Suppressor macrophage treated with lipopolysaccharide for 4 hours (primary cell): ENCODE measurements at regions not wholly inside any gene's neighbourhood (a gene's known extent, or its start where the extent isn't known, plus 50 kb on each side); places are given as distances from the start of the nearest gene placed in this dataset.
"Not testable (repeated sequence)": the region's sequence is repeated elsewhere in the genome, so short reads cannot be mapped to it uniquely, and the experiment has no call there.

Source experiments
- DNase-seq: peaks from one replicate; pipeline ENCODE4 v3.0.0-alpha.2; 2020

- DNase-seq: no peak
Observed at GRCh38 chr19:5257155-5258045, 83.2 kb downstream of the PTPRS start.

- no peak for DNase-seq
Observed at GRCh38 chr19:5255602-5256231, 84.9 kb downstream of the PTPRS start.

- no peak for DNase-seq
Observed at GRCh38 chr19:5254944-5255343, 85.7 kb downstream of the PTPRS start.

GRCh38 chr19:5254543-5254942, 86.1 kb downstream of the PTPRS start:
- no peak for DNase-seq

- DNase-seq: no peak
Observed at GRCh38 chr19:5253406-5254110, 87.1 kb downstream of the PTPRS start.

- no peak for DNase-seq
Observed at GRCh38 chr19:5251096-5252065, 89.2 kb downstream of the PTPRS start.

GRCh38 chr19:5250127-5250659, 90.4 kb downstream of the PTPRS start:
- no peak for DNase-seq

GRCh38 chr19:5249526-5249925, 91.1 kb downstream of the PTPRS start:
- DNase-seq: no peak

GRCh38 chr19:5247957-5248705, 92.5 kb downstream of the PTPRS start:
- DNase-seq: no peak

- no peak for DNase-seq
Observed at GRCh38 chr19:5246554-5247155, 94.0 kb downstream of the PTPRS start.

- DNase-seq: no peak
Observed at GRCh38 chr19:5245631-5246553, 94.7 kb downstream of the PTPRS start.

- no peak for DNase-seq
Observed at GRCh38 chr19:5244351-5244750, 96.3 kb downstream of the PTPRS start.

- no peak for DNase-seq
Observed at GRCh38 chr19:5243878-5244277, 96.7 kb downstream of the PTPRS start.

- DNase-seq: not testable (repeated sequence)
Observed at GRCh38 chr19:5241896-5242295, 98.7 kb downstream of the PTPRS start.

- no peak for DNase-seq
Observed at GRCh38 chr19:5240011-5240410, 100.6 kb downstream of the PTPRS start.

- DNase-seq: no peak
Observed at GRCh38 chr19:5238700-5239099, 101.9 kb downstream of the PTPRS start.

- DNase-seq: no peak
Observed at GRCh38 chr19:5237939-5238480, 102.6 kb downstream of the PTPRS start.

GRCh38 chr19:5237190-5237780, 103.3 kb downstream of the PTPRS start:
- no peak for DNase-seq
